ENCODE measurements at regions not wholly inside any gene's neighbourhood (a gene's known extent, or its start where the extent isn't known, plus 50 kb on each side); places are given as distances from the start of the nearest gene placed in this dataset.
"Not testable (repeated sequence)": the region's sequence is repeated elsewhere in the genome, so short reads cannot be mapped to it uniquely, and the experiment has no call there.

GRCh38 chr1:104574620-104575019 lies 824.9 kb downstream of the AMY1C start:
- no peaks in the 10 kb centered on the region for H3K4me1 ChIP-seq (ENCODE audit: insufficient read depth)
- WGBS: 68% methylated on average over 2 of the region's 2 CpGs
- DNase-seq (ENCODE audit: extremely low spot score): no peak
- no peak overlapping the region for H3K27ac ChIP-seq (ENCODE audit: low read depth)
- H3K4me3 ChIP-seq (ENCODE audit: low read depth, low read length): no peak overlapping the region
- H3K36me3 ChIP-seq (ENCODE audit: insufficient read depth): no peaks in the 10 kb centered on the region

GRCh38 chr1:104592926-104593325 lies 843.2 kb downstream of the AMY1C start:
- no peak for DNase-seq (ENCODE audit: extremely low spot score)
- H3K27ac ChIP-seq (ENCODE audit: low read depth): no peak overlapping the region
- H3K36me3 ChIP-seq (ENCODE audit: insufficient read depth): no peaks in the 10 kb centered on the region
- H3K4me3 ChIP-seq (ENCODE audit: low read depth, low read length): no peak overlapping the region
- no peaks in the 10 kb centered on the region for H3K4me1 ChIP-seq (ENCODE audit: insufficient read depth)
- 83% methylated on average over 3 of the region's 3 CpGs for WGBS

- no peak for DNase-seq (ENCODE audit: extremely low spot score)
- Histone ChIP-seq H3K4me3 (ENCODE audit: low read depth, low read length) (no peak overlapping the region), H3K4me1 (ENCODE audit: insufficient read depth) (no peaks in the 10 kb centered on the region), H3K27ac (ENCODE audit: low read depth) (no peak overlapping the region), H3K36me3 (ENCODE audit: insufficient read depth) (no peaks in the 10 kb centered on the region)
- 63% methylated on average over 4 of the region's 4 CpGs for WGBS
Measured at GRCh38 chr1:104593413-104594187, 843.9 kb downstream of the AMY1C start.

- Histone ChIP-seq H3K4me1 (ENCODE audit: insufficient read depth) (no peaks in the 10 kb centered on the region), H3K27ac (ENCODE audit: low read depth) (no peak overlapping the region), H3K4me3 (ENCODE audit: low read depth, low read length) (no peak overlapping the region), H3K36me3 (ENCODE audit: insufficient read depth) (no peaks in the 10 kb centered on the region)
- 92% methylated on average over 5 of the region's 5 CpGs for WGBS
- no peak for DNase-seq (ENCODE audit: extremely low spot score)
Measured at GRCh38 chr1:104617474-104617873, 867.8 kb downstream of the AMY1C start.

- Histone ChIP-seq H3K4me1 (ENCODE audit: insufficient read depth) (no peaks in the 10 kb centered on the region), H3K27ac (ENCODE audit: low read depth) (no peak overlapping the region), H3K4me3 (ENCODE audit: low read depth, low read length) (no peak overlapping the region), H3K36me3 (ENCODE audit: insufficient read depth) (no peaks in the 10 kb centered on the region)
- no peak for DNase-seq (ENCODE audit: extremely low spot score)
- WGBS: 72% methylated on average over 2 of the region's 2 CpGs
Measured at GRCh38 chr1:104621221-104621620, 871.5 kb downstream of the AMY1C start.

- Histone ChIP-seq H3K36me3 (ENCODE audit: insufficient read depth) (no peaks in the 10 kb centered on the region), H3K4me3 (ENCODE audit: low read depth, low read length) (no peak overlapping the region), H3K27ac (ENCODE audit: low read depth) (no peak overlapping the region), H3K4me1 (ENCODE audit: insufficient read depth) (no peaks in the 10 kb centered on the region)
- DNase-seq (ENCODE audit: extremely low spot score): no peak
- 86% methylated on average over 1 of the region's 1 CpG for WGBS
Measured at GRCh38 chr1:104624538-104624937, 874.8 kb downstream of the AMY1C start.

- no peak overlapping the region for H3K27ac ChIP-seq (ENCODE audit: low read depth)
- 44% methylated on average over 1 of the region's 1 CpG for WGBS
- H3K4me1 ChIP-seq (ENCODE audit: insufficient read depth): no peaks in the 10 kb centered on the region
Measured at GRCh38 chr1:104629589-104629988, 879.9 kb downstream of the AMY1C start.

GRCh38 chr1:104630567-104631149 lies 881.0 kb downstream of the AMY1C start:
- no peaks in the 10 kb centered on the region for H3K36me3 ChIP-seq (ENCODE audit: insufficient read depth)
- WGBS: 44% methylated on average over 5 of the region's 5 CpGs

More at GRCh38 chr1:104629589-104629988, 879.9 kb downstream of the AMY1C start:
- no peaks in the 10 kb centered on the region for H3K36me3 ChIP-seq (ENCODE audit: insufficient read depth)
- H3K4me3 ChIP-seq (ENCODE audit: low read depth, low read length): no peak overlapping the region
- no peak for DNase-seq (ENCODE audit: extremely low spot score)

GRCh38 chr1:104636581-104636980 lies 886.9 kb downstream of the AMY1C start:
- Histone ChIP-seq H3K4me3 (ENCODE audit: low read depth, low read length) (no peak overlapping the region), H3K4me1 (ENCODE audit: insufficient read depth) (no peaks in the 10 kb centered on the region), H3K27ac (ENCODE audit: low read depth) (no peak overlapping the region), H3K36me3 (ENCODE audit: insufficient read depth) (no peaks in the 10 kb centered on the region)
- DNase-seq (ENCODE audit: extremely low spot score): no peak

More at GRCh38 chr1:104630567-104631149, 881.0 kb downstream of the AMY1C start:
- no peak overlapping the region for H3K27ac ChIP-seq (ENCODE audit: low read depth)
- H3K4me1 ChIP-seq (ENCODE audit: insufficient read depth): no peaks in the 10 kb centered on the region
- H3K4me3 ChIP-seq (ENCODE audit: low read depth, low read length): no peak overlapping the region
- no peak for DNase-seq (ENCODE audit: extremely low spot score)

GRCh38 chr1:104646233-104646632 lies 896.5 kb downstream of the AMY1C start:
- Histone ChIP-seq H3K4me3 (ENCODE audit: low read depth, low read length) (no peak overlapping the region), H3K27ac (ENCODE audit: low read depth) (no peak overlapping the region), H3K4me1 (ENCODE audit: insufficient read depth) (no peaks in the 10 kb centered on the region), H3K36me3 (ENCODE audit: insufficient read depth) (no peaks in the 10 kb centered on the region)
- no peak for DNase-seq (ENCODE audit: extremely low spot score)

- 0% methylated on average over 1 of the region's 1 CpG for WGBS
- no peak overlapping the region for H3K27ac ChIP-seq (ENCODE audit: low read depth)
Measured at GRCh38 chr1:104648269-104648691, 898.6 kb downstream of the AMY1C start.

GRCh38 chr1:104664374-104664773 lies 914.7 kb downstream of the AMY1C start:
- 94% methylated on average over 24 of the region's 24 CpGs for WGBS

More at GRCh38 chr1:104648269-104648691, 898.6 kb downstream of the AMY1C start:
- Histone ChIP-seq H3K4me1 (ENCODE audit: insufficient read depth) (no peaks in the 10 kb centered on the region), H3K36me3 (ENCODE audit: insufficient read depth) (no peaks in the 10 kb centered on the region), H3K4me3 (ENCODE audit: low read depth, low read length) (no peak overlapping the region)
- DNase-seq (ENCODE audit: extremely low spot score): no peak

GRCh38 chr1:104665300-104665699 lies 915.6 kb downstream of the AMY1C start:
- no peak for DNase-seq (ENCODE audit: extremely low spot score)
- no peak overlapping the region for H3K27ac ChIP-seq (ENCODE audit: low read depth)
- H3K4me1 ChIP-seq (ENCODE audit: insufficient read depth): no peaks in the 10 kb centered on the region

More at GRCh38 chr1:104664374-104664773, 914.7 kb downstream of the AMY1C start:
- not testable (repeated sequence) for DNase-seq (ENCODE audit: extremely low spot score); H3K4me3 ChIP-seq (ENCODE audit: low read depth, low read length); H3K4me1 ChIP-seq (ENCODE audit: insufficient read depth); H3K27ac ChIP-seq (ENCODE audit: low read depth); H3K36me3 ChIP-seq (ENCODE audit: insufficient read depth)

GRCh38 chr1:104671684-104672353 lies 922.1 kb downstream of the AMY1C start:
- DNase-seq (ENCODE audit: extremely low spot score): no peak
- WGBS: 16% methylated on average over 12 of the region's 12 CpGs
- H3K4me3 ChIP-seq (ENCODE audit: low read depth, low read length): no peak overlapping the region
- no peaks in the 10 kb centered on the region for H3K36me3 ChIP-seq (ENCODE audit: insufficient read depth)
- no peak overlapping the region for H3K27ac ChIP-seq (ENCODE audit: low read depth)
- no peaks in the 10 kb centered on the region for H3K4me1 ChIP-seq (ENCODE audit: insufficient read depth)

More at GRCh38 chr1:104665300-104665699, 915.6 kb downstream of the AMY1C start:
- no peaks in the 10 kb centered on the region for H3K36me3 ChIP-seq (ENCODE audit: insufficient read depth)
- H3K4me3 ChIP-seq (ENCODE audit: low read depth, low read length): no peak overlapping the region

All from urinary bladder (tissue), 3 donors.